Loucy (cell line): ENCODE measurements at regions not wholly inside any gene's neighbourhood (a gene's known extent, or its start where the extent isn't known, plus 50 kb on each side); places are given as distances from the start of the nearest gene placed in this dataset.

Experiments used
- CTCF ChIP-seq: fragments of 200-600 bp; sonication (generic); conservative IDR thresholded peaks from 2 replicates; pipeline ENCODE4 v1.5.1; 2014; ENCODE audit warnings: mild to moderate bottlenecking, antibody characterized with exemption, low read length
- EZH2phosphoT487 ChIP-seq: fragments of 200-600 bp; IDR thresholded peaks from 2 replicates; pipeline ENCODE4 v1.6.1; 2018; ENCODE audit warnings: antibody characterized with exemption, mild to moderate bottlenecking, moderate library complexity, borderline replicate concordance

GRCh38 chr7:42765931-42766330 lies 145.9 kb downstream of the C7orf25 start:
- TF ChIP-seq CTCF (no peak), EZH2phosphoT487 (no peak)
